K562 (cell line): ENCODE measurements at regions not wholly inside any gene's neighbourhood (a gene's known extent, or its start where the extent isn't known, plus 50 kb on each side); places are given as distances from the start of the nearest gene placed in this dataset.

Experiments used
- ATAC-seq: fragments of 200-7000 bp; cut with Tn5 transposase; 3 replicates; pipeline ENCODE4 v1.9.1; 2020; ENCODE audit warnings: moderate library complexity
- BruUV-seq: library from RNA; stranded (reverse); fragments of 400-500 nt; replicated peaks from 2 replicates; lab custom pipeline; 2021; lab: Mats Ljungman, UMichigan
- CTCF ChIA-PET: fragments of 300-600 bp; formaldehyde crosslinking; extraction: SDS; loops from one replicate; lab custom pipeline; 2021; ENCODE audit warnings: low intra/inter-chr PET ratio; lab: Yijun Ruan, JAX
- POLR2A ChIA-PET: fragments of 300-600, 350-650 bp; sonication (Branson Sonifier 250); formaldehyde crosslinking; extraction: SDS; loops from one replicate; lab custom pipeline; 2021; ENCODE audit warnings: antibody characterized with exemption, inconsistent platforms; lab: Yijun Ruan, JAX
- DNase-seq, 4 experiments: peaks; one replicate each; pipeline versions ENCODE4 v3.0.0 to v3.0.0-alpha.2; 2011 to 2018; ENCODE audit warnings: low spot score in 3 of 4, mixed read lengths in 3 of 4; ENCODE audit errors: extremely low read depth in 1 of 4
- FAIRE-seq: peaks from 2 replicates; lab custom pipeline; 2011; peaks lifted over from hg19 to GRCh38; lab: Jason Lieb, UNC
- H2AFZ ChIP-seq: 2 replicates; pipeline ENCODE4 v1.6.0; 2011; ENCODE audit warnings: low read depth, low read length, control low read depth, inconsistent platforms
- H3K27ac ChIP-seq: fragments of 200-600 bp; 3 replicates; pipeline ENCODE4 v1.8.0; 2011; ENCODE audit warnings: low read depth, mild to moderate bottlenecking, control low read depth, inconsistent platforms, low read length, moderate library complexity, mixed read lengths; ENCODE audit errors: extremely low read depth
- H3K27me3 ChIP-seq, 2 experiments: fragments of 300-600 bp in 1 of 2; 2 replicates in 1 of 2; 3 replicates in 1 of 2; pipeline versions ENCODE4 v1.6.0 to v1.8.0; 2011; ENCODE audit warnings: inconsistent platforms in 2 of 2, low read length in 2 of 2, mild to moderate bottlenecking in 1 of 2, mixed read lengths in 1 of 2, moderate library complexity in 1 of 2; ENCODE audit not compliant: control insufficient read depth in 2 of 2, insufficient read depth in 2 of 2
- H3K36me3 ChIP-seq: fragments of 300-600 bp; 3 replicates; pipeline ENCODE4 v1.8.0; 2011; ENCODE audit warnings: mild to moderate bottlenecking, low read length, inconsistent platforms; ENCODE audit not compliant: control insufficient read depth, insufficient read depth
- H3K4me1 ChIP-seq, 2 experiments: fragments of 200-600 bp in 1 of 2; replicated peaks in 1 of 2; 2 replicates in 1 of 2; 3 replicates in 1 of 2; pipeline versions ENCODE4 v1.5.1 to v1.8.0; 2011; ENCODE audit warnings: inconsistent platforms in 2 of 2, low read length in 2 of 2, mild to moderate bottlenecking in 1 of 2, mixed read lengths in 1 of 2, moderate library complexity in 1 of 2; ENCODE audit not compliant: control insufficient read depth in 2 of 2, insufficient read depth in 2 of 2
- H3K4me2 ChIP-seq: 2 replicates; pipeline ENCODE4 v1.6.1; 2011; ENCODE audit warnings: low read length, control low read depth, inconsistent platforms, mixed read lengths; ENCODE audit not compliant: insufficient read depth
- H3K4me3 ChIP-seq: fragments of 200-600 bp; sonication (generic), shearing (Covaris generic); 2 replicates; pipeline ENCODE4 v1.5.1; 2016; ENCODE audit warnings: control low read depth, inconsistent platforms
- H3K79me2 ChIP-seq: fragments of 200-600 bp; 3 replicates; pipeline ENCODE4 v1.8.0; 2011; ENCODE audit warnings: low read length, inconsistent platforms; ENCODE audit not compliant: control insufficient read depth, insufficient read depth
- H3K9ac ChIP-seq, 2 experiments: 2 replicates each; pipeline versions ENCODE4 v1.6.0 to v1.6.1; 2011; ENCODE audit warnings: low read depth in 2 of 2, low read length in 2 of 2, control low read depth in 1 of 2, inconsistent platforms in 1 of 2, mild to moderate bottlenecking in 1 of 2, mixed read lengths in 1 of 2; ENCODE audit not compliant: insufficient read depth in 1 of 2
- H3K9me1 ChIP-seq: one replicate; pipeline ENCODE4 v1.6.0; 2011; ENCODE audit warnings: inconsistent platforms, mild to moderate bottlenecking, low read length, moderate library complexity; ENCODE audit not compliant: control insufficient read depth, insufficient read depth
- H3K9me3 ChIP-seq: replicated peaks from 2 replicates; pipeline ENCODE4 v1.5.1; 2011; ENCODE audit warnings: low read depth, low read length, inconsistent platforms; ENCODE audit not compliant: control insufficient read depth, insufficient read depth
- H4K20me1 ChIP-seq: replicated peaks from 2 replicates; pipeline ENCODE4 v1.6.1; 2011; ENCODE audit warnings: low read length, inconsistent platforms, mixed read lengths; ENCODE audit not compliant: control insufficient read depth, insufficient read depth
- BRD4 ChIP-seq: fragments of 200-600 bp; sonication (generic); IDR thresholded peaks from 2 replicates; pipeline ENCODE4 v1.6.1; 2017; ENCODE audit warnings: inconsistent platforms
- ESRRA ChIP-seq: fragments of 450-650 bp; IDR thresholded peaks from 2 replicates; pipeline ENCODE4 v1.6.1; 2014; ENCODE audit warnings: low read depth, mild to moderate bottlenecking, moderate library complexity, borderline replicate concordance
- GABPB1 ChIP-seq: sonication (generic); formaldehyde crosslinking; IDR thresholded peaks from 2 replicates; pipeline ENCODE4 v1.8.0; 2022; ENCODE audit warnings: mild to moderate bottlenecking, missing genetic modification reagents
- HLTF ChIP-seq: fragments of 450-650 bp; IDR thresholded peaks from 2 replicates; pipeline ENCODE4 v1.6.1; 2016
- PHF20 ChIP-seq: fragments of 450-650 bp; IDR thresholded peaks from 2 replicates; pipeline ENCODE4 v1.6.1; 2018; ENCODE audit not compliant: partially characterized antibody
- RBM39 ChIP-seq: fragments of 200-400 bp; formaldehyde crosslinking; optimal IDR thresholded peaks from 2 replicates; pipeline ENCODE3; 2018; ENCODE audit warnings: low read depth, low read length
- SAP30 ChIP-seq: fragments of 200-600 bp; sonication (generic); IDR thresholded peaks from 2 replicates; pipeline ENCODE4 v1.6.1; 2012; ENCODE audit warnings: borderline replicate concordance, low read depth, mild to moderate bottlenecking, moderate library complexity, low read length, control low read depth, inconsistent platforms; ENCODE audit not compliant: insufficient read depth, poor library complexity, severe bottlenecking
- SRSF1 ChIP-seq: fragments of 200-400 bp; formaldehyde crosslinking; IDR thresholded peaks from 2 replicates; pipeline ENCODE4 v1.6.1; 2017; ENCODE audit warnings: mild to moderate bottlenecking, low read depth, low read length, moderate library complexity
- TFE3 ChIP-seq: fragments of 450-650 bp; formaldehyde crosslinking; IDR thresholded peaks from 2 replicates; pipeline ENCODE4 v1.4.0; 2020; ENCODE audit warnings: mild to moderate bottlenecking, mixed read lengths
- ZNF197 ChIP-seq: fragments of 200-800 bp; sonication (Bioruptor generic); IDR thresholded peaks from 2 replicates; pipeline ENCODE4 v1.6.1; 2016; ENCODE audit warnings: low read depth, missing genetic modification characterization, missing compliant biosample characterization
- ZNF224 ChIP-seq: sonication (generic); formaldehyde crosslinking; IDR thresholded peaks from 2 replicates; pipeline ENCODE4 v1.8.0; 2022; ENCODE audit warnings: mild to moderate bottlenecking, missing genetic modification reagents
- ZNF717 ChIP-seq: fragments of 250-450 bp; sonication (Bioruptor Pico); IDR thresholded peaks from 2 replicates; pipeline ENCODE4 v1.5.0; 2021
- WGBS: fragments of 100-300 bp; shearing (Covaris generic); methylation state at CpG from one replicate; pipeline ENCODE4 v1.1.6; 2016; ENCODE audit warnings: low coverage, mixed read lengths; ENCODE audit not compliant: insufficient coverage; ENCODE audit errors: missing lambda C conversion rate; 5-methylcytosine and 5-hydroxymethylcytosine counted together
- in situ Hi-C: fragments of 300-500 bp; cut with MboI; formaldehyde crosslinking; loops from 4 replicates; pipeline ENCODE4 v1.15.0; 2018; ENCODE audit warnings: inconsistent platforms, mixed read lengths
- intact Hi-C: fragments of 100-400 bp; cut with micrococcal nuclease; formaldehyde crosslinking; loops from 2 replicates; pipeline ENCODE4 v1.14.2; 2022

GRCh38 chr12:58988643-58989344, 68.5 kb upstream of the LRIG3 start:
- ChIA-PET CTCF (no interaction called here), POLR2A (no interaction called here)
- no peak for DNase-seq
- H2AFZ ChIP-seq: no peak overlapping the region
- no peak overlapping the region for H3K4me3 ChIP-seq
- WGBS: 0% methylated on average over 1 of the region's 1 CpG
- H3K4me1 ChIP-seq: no peaks in the 10 kb centered on the region
- no peak overlapping the region for H3K9ac ChIP-seq
- TF ChIP-seq PHF20: no peak
- no peak for TF ChIP-seq ESRRA
- no peak for TF ChIP-seq SRSF1
- no peak for TF ChIP-seq HLTF
- TF ChIP-seq ZNF717 (CRISPR knock-in tag): no peak
- no peak for TF ChIP-seq GABPB1 (CRISPR knock-in tag)
- no peak for TF ChIP-seq BRD4
- TF ChIP-seq SAP30: no peak
- TF ChIP-seq ZNF197 (CRISPR knock-in tag): no peak
- TF ChIP-seq TFE3: no peak
- TF ChIP-seq RBM39: no peak
- no peak for TF ChIP-seq ZNF224
- TF ChIP-seq, all 486 proteins: peak for 0
- BruUV-seq: no TSS peak
- Histone ChIP-seq H3K9me1 (no peaks in the 10 kb centered on the region), H3K9me3 (no peaks in the 10 kb centered on the region), H3K79me2 (no peaks in the 10 kb centered on the region), H3K27ac (no peak overlapping the region), H3K27me3 (no peaks in the 10 kb centered on the region), H3K36me3 (no peaks in the 10 kb centered on the region), H4K20me1 (no peaks in the 10 kb centered on the region), H3K4me2 (no peak overlapping the region)
- in situ Hi-C loops: no loop called here
- intact Hi-C loops: no loop called here
- FAIRE-seq (no peak), ATAC-seq (no peak)
